Esophagus squamous epithelium (tissue), 4 donors: ENCODE measurements at regions not wholly inside any gene's neighbourhood (a gene's known extent, or its start where the extent isn't known, plus 50 kb on each side); places are given as distances from the start of the nearest gene placed in this dataset.

Experiments
- POLR2A ChIP-seq, 4 donors: fragments of 450-650 bp; IDR thresholded peaks; one replicate each; pipeline ENCODE4 v1.6.1; 2017; ENCODE audit warnings: antibody characterized with exemption in 4 of 4, mild to moderate bottlenecking in 4 of 4, moderate library complexity in 3 of 4
- TF ChIP-seq, protein P1 (sequence below), 6 experiments: fragments of 450-650 bp in 4 of 6; fragments of 200-600 bp in 2 of 6; sonication (generic) in 2 of 6; IDR thresholded peaks; one replicate each; pipeline ENCODE4 v1.5.1; 2016 to 2019; ENCODE audit warnings: antibody characterized with exemption in 6 of 6, mild to moderate bottlenecking in 4 of 6, moderate library complexity in 4 of 6

DNA sequence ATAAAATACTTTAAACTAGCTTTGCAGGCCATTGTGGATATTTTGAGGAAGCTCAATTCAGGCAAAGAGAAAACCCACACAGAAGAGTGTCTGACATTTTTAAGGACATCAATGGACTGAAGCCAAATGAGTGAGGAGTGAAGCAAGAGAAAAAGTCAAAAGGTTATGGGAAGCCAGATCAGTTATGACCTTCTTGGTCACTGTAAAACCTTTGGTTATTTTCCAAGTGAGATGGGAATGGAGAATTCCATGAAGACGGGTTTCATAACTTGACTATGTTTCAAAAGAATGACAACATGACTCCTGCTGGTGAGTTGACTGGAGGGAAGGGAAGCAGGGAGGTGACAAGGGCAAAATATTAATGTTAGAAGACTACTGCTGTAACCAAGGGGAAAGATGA lies 585.2 kb downstream of the EFNA5 start:
- TF ChIP-seq, protein P1, sequence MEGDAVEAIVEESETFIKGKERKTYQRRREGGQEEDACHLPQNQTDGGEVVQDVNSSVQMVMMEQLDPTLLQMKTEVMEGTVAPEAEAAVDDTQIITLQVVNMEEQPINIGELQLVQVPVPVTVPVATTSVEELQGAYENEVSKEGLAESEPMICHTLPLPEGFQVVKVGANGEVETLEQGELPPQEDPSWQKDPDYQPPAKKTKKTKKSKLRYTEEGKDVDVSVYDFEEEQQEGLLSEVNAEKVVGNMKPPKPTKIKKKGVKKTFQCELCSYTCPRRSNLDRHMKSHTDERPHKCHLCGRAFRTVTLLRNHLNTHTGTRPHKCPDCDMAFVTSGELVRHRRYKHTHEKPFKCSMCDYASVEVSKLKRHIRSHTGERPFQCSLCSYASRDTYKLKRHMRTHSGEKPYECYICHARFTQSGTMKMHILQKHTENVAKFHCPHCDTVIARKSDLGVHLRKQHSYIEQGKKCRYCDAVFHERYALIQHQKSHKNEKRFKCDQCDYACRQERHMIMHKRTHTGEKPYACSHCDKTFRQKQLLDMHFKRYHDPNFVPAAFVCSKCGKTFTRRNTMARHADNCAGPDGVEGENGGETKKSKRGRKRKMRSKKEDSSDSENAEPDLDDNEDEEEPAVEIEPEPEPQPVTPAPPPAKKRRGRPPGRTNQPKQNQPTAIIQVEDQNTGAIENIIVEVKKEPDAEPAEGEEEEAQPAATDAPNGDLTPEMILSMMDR (IDR thresholded peaks at IDR 0.05) = no peak
- no peak for TF ChIP-seq POLR2A (IDR thresholded peaks at IDR 0.05)
